Transverse colon (tissue), 4 donors: ENCODE measurements at regions not wholly inside any gene's neighbourhood (a gene's known extent, or its start where the extent isn't known, plus 50 kb on each side); places are given as distances from the start of the nearest gene placed in this dataset.

Source experiments
- DNase-seq: peaks from one replicate; pipeline ENCODE4 v3.0.0-alpha.2; 2019
- H3K27ac ChIP-seq, 4 donors: fragments of 200-600 bp; sonication (generic); 2 replicates each; pipeline ENCODE4 v1.5.1; 2016 to 2018; ENCODE audit warnings: inconsistent platforms in 4 of 4
- H3K27me3 ChIP-seq: fragments of 200-600 bp; sonication (generic); 2 replicates; pipeline ENCODE4 v1.5.1; 2017; ENCODE audit warnings: inconsistent platforms
- H3K36me3 ChIP-seq, 4 donors: fragments of 200-600 bp; sonication (generic); 2 replicates each; pipeline ENCODE4 v1.5.1; 2017 to 2019; ENCODE audit warnings: inconsistent platforms in 4 of 4
- H3K4me1 ChIP-seq, 4 donors: fragments of 200-600 bp; sonication (generic); 2 replicates each; pipeline ENCODE4 v1.5.1; 2017 to 2020; ENCODE audit warnings: inconsistent platforms in 4 of 4
- H3K4me3 ChIP-seq, 4 donors: fragments of 200-600 bp; sonication (generic); 1 replicate in 1 of 4; 2 replicates in 3 of 4; pipeline versions ENCODE4 v1.5.1 to v1.6.1; 2017 to 2019; ENCODE audit warnings: inconsistent platforms in 4 of 4
- H3K9me3 ChIP-seq, 2 donors: fragments of 200-600 bp; sonication (generic); 2 replicates each; pipeline ENCODE4 v1.5.1; 2017 to 2019; ENCODE audit warnings: inconsistent platforms in 2 of 2
- EP300 ChIP-seq: sonication (generic); formaldehyde crosslinking; IDR thresholded peaks from one replicate; pipeline ENCODE4 v1.6.1; 2017; ENCODE audit warnings: antibody characterized with exemption, low read depth
- POLR2A ChIP-seq: fragments of 450-650 bp; IDR thresholded peaks from one replicate; pipeline ENCODE4 v1.6.1; 2016; ENCODE audit warnings: antibody characterized with exemption, mild to moderate bottlenecking, moderate library complexity
- POLR2AphosphoS5 ChIP-seq, 3 donors: sonication (generic); formaldehyde crosslinking; IDR thresholded peaks; one replicate each; pipeline ENCODE4 v1.6.1; 2016; ENCODE audit warnings: antibody characterized with exemption in 3 of 3
- WGBS, 2 donors: methylation state at CpG; one replicate each; pipeline ENCODE4 v1.1.5; 2018; ENCODE audit warnings: low coverage in 1 of 2; 5-methylcytosine and 5-hydroxymethylcytosine counted together
- in situ Hi-C, 4 donors: fragments of 200-750 bp; cut with MboI; loops; one replicate each; pipeline versions ENCODE4 v1.15.0 to v1.15.1; 2017; ENCODE audit warnings: low sequenced_read_pairs in 3 of 4, low pct_ligation_motif_present in 1 of 4, low pct_unique_long_range_greater_than_20kb in 1 of 4
- intact Hi-C: fragments of 100-400 bp; cut with DNase I; formaldehyde crosslinking; loops from one replicate; pipeline ENCODE4 v1.15.1; 2023; ENCODE audit warnings: low total_unique reads
- TF ChIP-seq, protein P1 (sequence below), 5 experiments: fragments of 200-600 bp in 3 of 5; fragments of 450-650 bp in 2 of 5; sonication (generic) in 3 of 5; IDR thresholded peaks; 1 replicate in 2 of 5; 2 replicates in 3 of 5; pipeline ENCODE4 v1.5.1; 2016 to 2017; ENCODE audit warnings: antibody characterized with exemption in 5 of 5, inconsistent platforms in 3 of 5, mild to moderate bottlenecking in 2 of 5, moderate library complexity in 1 of 5

DNA sequence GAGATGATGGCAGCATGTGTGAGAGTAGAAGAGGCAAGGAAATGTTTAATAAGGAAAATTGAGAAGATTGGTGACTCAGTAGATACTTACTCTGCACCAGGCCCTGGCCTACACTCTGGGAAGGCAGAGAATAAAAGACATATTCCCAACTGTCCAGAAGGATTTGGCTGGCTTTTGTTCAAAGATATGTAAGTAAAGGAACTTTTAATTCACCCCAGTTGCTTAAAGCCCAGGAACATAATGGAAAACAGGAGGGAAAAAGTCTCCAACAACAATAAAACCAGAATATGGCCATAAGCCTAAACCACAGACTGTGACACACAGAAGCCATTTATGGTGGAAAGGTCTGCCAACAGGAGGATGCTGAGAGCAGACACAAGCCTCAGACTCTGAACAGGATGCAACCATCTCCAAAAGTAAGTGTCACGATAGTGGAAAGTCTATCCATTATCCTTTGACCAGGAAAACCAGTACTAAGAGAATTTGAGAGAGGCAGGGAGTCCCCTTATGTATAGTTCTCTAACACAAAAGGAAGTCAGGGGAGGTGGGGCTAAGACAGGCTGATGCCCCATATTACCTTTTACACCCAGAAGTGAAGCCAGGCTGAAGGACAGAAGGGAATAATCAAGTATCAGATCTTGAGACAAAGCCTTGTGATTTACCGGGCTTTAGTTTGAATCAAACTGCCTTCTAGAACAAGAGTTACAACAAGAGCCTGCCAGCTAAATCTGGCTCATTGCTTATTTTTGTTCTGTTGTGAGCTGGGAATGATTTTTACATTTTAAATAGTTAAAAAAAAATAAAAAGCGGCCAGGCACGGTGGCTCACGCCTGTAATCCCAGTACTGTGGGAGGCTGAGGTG, 169.5 kb upstream of the STARD13 start:
- H3K36me3 ChIP-seq = no peaks in the 10 kb centered on the region
- WGBS, 2 donors = 72 to 90% methylated on average over 4 to 5 of the region's 5 CpGs
- peaks cover 9 to 12% of the 10 kb centered on the region in 2 donors for H3K9me3 ChIP-seq
- intact Hi-C loops = no loop called here
- DNase-seq = no peak
- peak overlapping the region in 3 of 4 donors; percentile 5 to 72 (median 37) for H3K27ac ChIP-seq
- H3K4me3 ChIP-seq = no peak overlapping the region
- peaks cover 0 to 16% (median 4%) of the 10 kb centered on the region in 4 donors for H3K4me1 ChIP-seq
- in situ Hi-C loops = no loop called here
- H3K27me3 ChIP-seq = no peaks in the 10 kb centered on the region
- TF ChIP-seq POLR2A (no peak), POLR2AphosphoS5 (IDR thresholded peaks at IDR 0.05) (no peak), EP300 (no peak)
- TF ChIP-seq, protein P1, sequence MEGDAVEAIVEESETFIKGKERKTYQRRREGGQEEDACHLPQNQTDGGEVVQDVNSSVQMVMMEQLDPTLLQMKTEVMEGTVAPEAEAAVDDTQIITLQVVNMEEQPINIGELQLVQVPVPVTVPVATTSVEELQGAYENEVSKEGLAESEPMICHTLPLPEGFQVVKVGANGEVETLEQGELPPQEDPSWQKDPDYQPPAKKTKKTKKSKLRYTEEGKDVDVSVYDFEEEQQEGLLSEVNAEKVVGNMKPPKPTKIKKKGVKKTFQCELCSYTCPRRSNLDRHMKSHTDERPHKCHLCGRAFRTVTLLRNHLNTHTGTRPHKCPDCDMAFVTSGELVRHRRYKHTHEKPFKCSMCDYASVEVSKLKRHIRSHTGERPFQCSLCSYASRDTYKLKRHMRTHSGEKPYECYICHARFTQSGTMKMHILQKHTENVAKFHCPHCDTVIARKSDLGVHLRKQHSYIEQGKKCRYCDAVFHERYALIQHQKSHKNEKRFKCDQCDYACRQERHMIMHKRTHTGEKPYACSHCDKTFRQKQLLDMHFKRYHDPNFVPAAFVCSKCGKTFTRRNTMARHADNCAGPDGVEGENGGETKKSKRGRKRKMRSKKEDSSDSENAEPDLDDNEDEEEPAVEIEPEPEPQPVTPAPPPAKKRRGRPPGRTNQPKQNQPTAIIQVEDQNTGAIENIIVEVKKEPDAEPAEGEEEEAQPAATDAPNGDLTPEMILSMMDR (IDR thresholded peaks at IDR 0.05) = no peak

GRCh38 chr13:33459702-33460101, 174.1 kb upstream of the STARD13 start:
- intact Hi-C loops (no loop called here), in situ Hi-C loops (no loop called here)
- 95% methylated on average over 1 of the region's 1 CpG; no CpG with 5 or more reads in 1 of the 2 donors for WGBS, 2 donors
- Histone ChIP-seq H3K27me3 (no peaks in the 10 kb centered on the region), H3K9me3 (peaks cover 11 to 14% of the 10 kb centered on the region in 2 donors), H3K4me1 (peaks cover 0 to under 1% (median 0%) of the 10 kb centered on the region in 4 donors), H3K27ac (no peak overlapping the region), H3K36me3 (no peaks in the 10 kb centered on the region), H3K4me3 (no peak overlapping the region)
- no peak for DNase-seq
- TF ChIP-seq POLR2AphosphoS5 (IDR thresholded peaks at IDR 0.05) = no peak

GRCh38 chr13:33462109-33462508, 176.6 kb upstream of the STARD13 start:
- WGBS, 2 donors = 82 to 93% methylated on average over 3 to 4 of the region's 4 CpGs
- Histone ChIP-seq H3K4me3 (no peak overlapping the region), H3K27me3 (no peaks in the 10 kb centered on the region), H3K4me1 (no peaks in the 10 kb centered on the region), H3K36me3 (no peaks in the 10 kb centered on the region), H3K9me3 (peaks cover 11 to 14% of the 10 kb centered on the region in 2 donors), H3K27ac (no peak overlapping the region)
- intact Hi-C loops = no loop called here
- no peak for TF ChIP-seq POLR2AphosphoS5 (IDR thresholded peaks at IDR 0.05)
- TF ChIP-seq EP300 = no peak
- TF ChIP-seq, protein P1 (IDR thresholded peaks at IDR 0.05) = no peak
- TF ChIP-seq POLR2A = no peak
- in situ Hi-C loops = no loop called here
- no peak for DNase-seq

DNA sequence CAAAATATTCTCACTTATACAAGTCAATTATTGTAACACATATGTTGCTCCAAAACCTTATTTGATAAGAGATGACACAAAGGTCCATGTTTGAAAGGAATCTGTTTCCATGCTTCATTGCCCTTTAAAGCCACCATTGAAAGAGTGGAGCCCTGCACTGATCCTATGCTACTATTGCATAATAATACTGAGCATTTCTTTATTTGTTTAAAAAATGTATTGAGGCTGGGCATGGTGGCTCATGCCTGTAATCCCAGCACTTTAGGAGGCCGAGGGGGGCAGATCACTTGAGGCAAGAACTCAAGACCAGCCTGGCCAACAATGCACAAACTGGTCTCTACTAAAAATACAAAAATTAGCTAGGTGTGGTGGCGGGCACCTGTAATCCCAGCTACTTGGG, 178.8 kb upstream of the STARD13 start:
- 50 to 59% methylated on average over 2 of the region's 2 CpGs for WGBS, 2 donors
- no peak for TF ChIP-seq EP300
- TF ChIP-seq POLR2AphosphoS5 (IDR thresholded peaks at IDR 0.05) = no peak
- TF ChIP-seq, protein P1 (IDR thresholded peaks at IDR 0.05) = no peak
- no peak for TF ChIP-seq POLR2A
- Histone ChIP-seq H3K4me1 (no peaks in the 10 kb centered on the region), H3K27ac (no peak overlapping the region), H3K4me3 (no peak overlapping the region), H3K27me3 (no peaks in the 10 kb centered on the region), H3K9me3 (peaks cover 9% of the 10 kb centered on the region in 2 donors), H3K36me3 (no peaks in the 10 kb centered on the region)
- in situ Hi-C loops (no loop called here), intact Hi-C loops (no loop called here)
- DNase-seq = no peak
